HG02678 (cell line): ENCODE measurements at regions not wholly inside any gene's neighbourhood (a gene's known extent, or its start where the extent isn't known, plus 50 kb on each side); places are given as distances from the start of the nearest gene placed in this dataset.

Source experiments
- ATAC-seq: cut with Tn5 transposase; IDR thresholded peaks from one replicate; pipeline ENCODE4 v1.9.1; 2021; ENCODE audit warnings: mild to moderate bottlenecking, moderate library complexity; ENCODE audit not compliant: unreplicated experiment

- no peak for ATAC-seq
These were observed 156.4 kb upstream of the AKR1E2 start for GRCh38 chr10:4669585-4669984.

- peak; percentile 74 for ATAC-seq
These were observed 162.6 kb upstream of the AKR1E2 start for GRCh38 chr10:4663162-4663992.

GRCh38 chr10:4662576-4663161, 163.3 kb upstream of the AKR1E2 start:
- ATAC-seq: no peak

- ATAC-seq: no peak
These were observed 164.3 kb upstream of the AKR1E2 start for GRCh38 chr10:4661511-4662255.

- ATAC-seq: no peak
These were observed 167.2 kb upstream of the AKR1E2 start for GRCh38 chr10:4658777-4659176.

- no peak for ATAC-seq
These were observed 169.3 kb upstream of the AKR1E2 start for GRCh38 chr10:4656576-4657194.

- ATAC-seq: no peak
These were observed 170.1 kb upstream of the AKR1E2 start for GRCh38 chr10:4655879-4656278.

GRCh38 chr10:4655406-4655805, 170.6 kb upstream of the AKR1E2 start:
- no peak for ATAC-seq

GRCh38 chr10:4654496-4654895, 171.5 kb upstream of the AKR1E2 start:
- ATAC-seq: no peak

- no peak for ATAC-seq
These were observed 172.8 kb upstream of the AKR1E2 start for GRCh38 chr10:4653160-4653559.

GRCh38 chr10:4652111-4653010, 173.6 kb upstream of the AKR1E2 start:
- peak; percentile 41 for ATAC-seq

- ATAC-seq: no peak
These were observed 174.5 kb upstream of the AKR1E2 start for GRCh38 chr10:4651404-4652037.

GRCh38 chr10:4650582-4650981, 175.4 kb upstream of the AKR1E2 start:
- no peak for ATAC-seq

GRCh38 chr10:4649886-4650508, 176.0 kb upstream of the AKR1E2 start:
- ATAC-seq: no peak

GRCh38 chr10:4649471-4649870, 176.5 kb upstream of the AKR1E2 start:
- ATAC-seq: no peak

- ATAC-seq: no peak
These were observed 177.0 kb upstream of the AKR1E2 start for GRCh38 chr10:4648999-4649398.

- no peak for ATAC-seq
These were observed 178.8 kb upstream of the AKR1E2 start for GRCh38 chr10:4647109-4647785.

- ATAC-seq: no peak
These were observed 179.5 kb upstream of the AKR1E2 start for GRCh38 chr10:4646547-4646946.

GRCh38 chr10:4645836-4646235, 180.2 kb upstream of the AKR1E2 start:
- no peak for ATAC-seq
